OCI-LY7 (cell line): ENCODE measurements at regions not wholly inside any gene's neighbourhood (a gene's known extent, or its start where the extent isn't known, plus 50 kb on each side); places are given as distances from the start of the nearest gene placed in this dataset.

Experiments
- BruUV-seq: library from RNA; stranded (reverse); fragments of 400-500 nt; replicated peaks from 2 replicates; lab custom pipeline; 2021; lab: Mats Ljungman, UMichigan
- CTCF ChIA-PET: fragments of 300-600 bp; sonication (Branson Sonifier 250); formaldehyde crosslinking; loops from one replicate; lab custom pipeline; 2022; ENCODE audit warnings: antibody characterized with exemption; ENCODE audit not compliant: unreplicated experiment; lab: Charles Lee
- POLR2A ChIA-PET: fragments of 300-600 bp; sonication (Branson Sonifier 250); formaldehyde crosslinking; loops from one replicate; lab custom pipeline; 2022; ENCODE audit warnings: antibody characterized with exemption; lab: Charles Lee
- DNase-seq: peaks from one replicate; pipeline ENCODE4 v3.0.0-alpha.2; 2015; ENCODE audit warnings: low spot score
- H2AFZ ChIP-seq: fragments of 200-600 bp; sonication (generic), shearing (Covaris generic); 2 replicates; pipeline ENCODE4 v1.6.1; 2014; ENCODE audit warnings: mild to moderate bottlenecking, antibody characterized with exemption, low read length, moderate library complexity
- H3K27ac ChIP-seq: fragments of 200-600 bp; sonication (generic); 2 replicates; pipeline ENCODE4 v1.5.1; 2014; ENCODE audit warnings: mixed run types, low read depth, mild to moderate bottlenecking, moderate library complexity, low read length, inconsistent platforms; ENCODE audit not compliant: poor library complexity, severe bottlenecking
- H3K36me3 ChIP-seq: fragments of 200-600 bp; sonication (generic); 2 replicates; pipeline ENCODE4 v1.6.1; 2014; ENCODE audit warnings: mild to moderate bottlenecking, antibody characterized with exemption, low read length, moderate library complexity, mixed read lengths; ENCODE audit not compliant: insufficient read depth
- H3K4me1 ChIP-seq: fragments of 200-600 bp; sonication (generic); 2 replicates; pipeline ENCODE4 v1.5.1; 2014; ENCODE audit warnings: mild to moderate bottlenecking, low read length; ENCODE audit not compliant: insufficient read depth, poor library complexity, severe bottlenecking
- H3K4me2 ChIP-seq: fragments of 200-600 bp; sonication (generic); 2 replicates; pipeline ENCODE4 v1.6.1; 2014; ENCODE audit warnings: mild to moderate bottlenecking, low read length
- H3K4me3 ChIP-seq: fragments of 200-600 bp; sonication (generic); 2 replicates; pipeline ENCODE4 v1.5.1; 2014; ENCODE audit warnings: mild to moderate bottlenecking, low read depth, low read length; ENCODE audit not compliant: poor library complexity, severe bottlenecking
- H3K79me2 ChIP-seq: fragments of 200-600 bp; sonication (generic); 2 replicates; pipeline ENCODE4 v1.6.1; 2016; ENCODE audit warnings: low read depth, mild to moderate bottlenecking, low read length, moderate library complexity, mixed read lengths; ENCODE audit not compliant: insufficient read depth
- H3K9me2 ChIP-seq: fragments of 200-600 bp; sonication (generic); 2 replicates; pipeline ENCODE4 v1.6.1; 2016; ENCODE audit warnings: mild to moderate bottlenecking, low read length, mixed read lengths; ENCODE audit not compliant: insufficient read depth
- H3K9me3 ChIP-seq: fragments of 200-600 bp; sonication (generic); 2 replicates; pipeline ENCODE4 v1.6.1; 2014; ENCODE audit warnings: mild to moderate bottlenecking, mixed run types, low read length, mixed read lengths
- H4K20me1 ChIP-seq: fragments of 200-600 bp; sonication (generic); 2 replicates; pipeline ENCODE4 v1.6.1; 2014; ENCODE audit warnings: mild to moderate bottlenecking, antibody characterized with exemption, low read length, moderate library complexity, mixed read lengths; ENCODE audit not compliant: insufficient read depth
- CTCF ChIP-seq: fragments of 200-600 bp; sonication (generic); conservative IDR thresholded peaks from 2 replicates; pipeline ENCODE4 v1.5.1; 2014; ENCODE audit warnings: mild to moderate bottlenecking, antibody characterized with exemption, low read length, moderate library complexity, mixed read lengths
- EZH2phosphoT487 ChIP-seq: fragments of 200-600 bp; sonication (generic); IDR thresholded peaks from 2 replicates; pipeline ENCODE4 v1.6.1; 2018; ENCODE audit warnings: low read depth, borderline replicate concordance, mild to moderate bottlenecking, mixed run types, antibody characterized with exemption, low read length, moderate library complexity, mixed read lengths
- intact Hi-C: fragments of 100-400 bp; cut with micrococcal nuclease; formaldehyde crosslinking; loops from one replicate; pipeline ENCODE4 v1.10.0; 2022; ENCODE audit not compliant: unreplicated experiment

GRCh38 chr3:165507060-165507459 is 310.9 kb upstream of the SLITRK3 start:
- Histone ChIP-seq H3K36me3 (no peaks in the 10 kb centered on the region), H3K9me2 (no peaks in the 10 kb centered on the region), H3K27ac (no peak overlapping the region), H3K4me2 (no peak overlapping the region), H3K4me3 (no peak overlapping the region), H2AFZ (no peak overlapping the region), H3K9me3 (no peaks in the 10 kb centered on the region), H4K20me1 (no peaks in the 10 kb centered on the region), H3K4me1 (no peaks in the 10 kb centered on the region), H3K79me2 (no peaks in the 10 kb centered on the region)
- TF ChIP-seq CTCF: no peak
- TF ChIP-seq EZH2phosphoT487: no peak
- ChIA-PET CTCF (no interaction called here), POLR2A (no interaction called here)
- BruUV-seq: no TSS peak
- intact Hi-C loops: no loop called here
- no peak for DNase-seq

GRCh38 chr3:165505657-165506056 is 309.5 kb upstream of the SLITRK3 start:
- POLR2A ChIA-PET: no interaction called here
- no peaks in the 10 kb centered on the region for H3K9me2 ChIP-seq
- intact Hi-C loops: no loop called here
- H4K20me1 ChIP-seq: no peaks in the 10 kb centered on the region
- H2AFZ ChIP-seq: no peak overlapping the region
- no peaks in the 10 kb centered on the region for H3K36me3 ChIP-seq
- no peak for DNase-seq
- TF ChIP-seq EZH2phosphoT487 (no peak), CTCF (no peak)
- H3K4me1 ChIP-seq: no peaks in the 10 kb centered on the region
- H3K4me2 ChIP-seq: no peak overlapping the region
- no TSS peak for BruUV-seq
- H3K27ac ChIP-seq: no peak overlapping the region
- no peaks in the 10 kb centered on the region for H3K79me2 ChIP-seq
- CTCF ChIA-PET: no interaction called here
- H3K9me3 ChIP-seq: no peaks in the 10 kb centered on the region
- no peak overlapping the region for H3K4me3 ChIP-seq

- Histone ChIP-seq H3K4me1 (no peaks in the 10 kb centered on the region), H3K9me3 (no peaks in the 10 kb centered on the region), H4K20me1 (no peaks in the 10 kb centered on the region), H2AFZ (no peak overlapping the region), H3K27ac (no peak overlapping the region), H3K36me3 (no peaks in the 10 kb centered on the region), H3K79me2 (no peaks in the 10 kb centered on the region), H3K4me3 (no peak overlapping the region), H3K9me2 (no peaks in the 10 kb centered on the region), H3K4me2 (no peak overlapping the region)
- ChIA-PET CTCF (no interaction called here), POLR2A (no interaction called here)
- TF ChIP-seq EZH2phosphoT487: no peak
- TF ChIP-seq CTCF: no peak
- BruUV-seq: no TSS peak
- intact Hi-C loops: no loop called here
- DNase-seq: no peak
Observed at GRCh38 chr3:165504554-165504953, 308.4 kb upstream of the SLITRK3 start.
